ENCODE measurements at regions not wholly inside any gene's neighbourhood (a gene's known extent, or its start where the extent isn't known, plus 50 kb on each side); places are given as distances from the start of the nearest gene placed in this dataset.

GRCh38 chr1:239436286-239436685 is 49.9 kb downstream of the CHRM3 start:
- intact Hi-C loops (cut with DNase I) = no loop called here
- WGBS, 2 donors = 76 to 91% methylated on average over 7 of the region's 7 CpGs
- Histone ChIP-seq H3K4me3 (no peak overlapping the region), H3K27me3 (no peaks in the 10 kb centered on the region), H3K9me3 (no peaks in the 10 kb centered on the region), H3K36me3 (replicated peaks in 1 of 2; ENCODE audit: insufficient read depth in 1 of 2, low read depth in 2 of 2) (no peaks in the 10 kb centered on the region), H3K27ac (no peak overlapping the region), H3K4me1 (no peaks in the 10 kb centered on the region)
- DNase-seq (no peak), ATAC-seq (no peak)
- no peak for TF ChIP-seq POLR2A (IDR thresholded peaks at IDR 0.05)
- TF ChIP-seq CTCF (IDR thresholded peaks at IDR 0.05) = no peak

GRCh38 chr1:239437822-239438221 is 51.5 kb downstream of the CHRM3 start:
- Histone ChIP-seq H3K27ac (no peak overlapping the region), H3K27me3 (no peaks in the 10 kb centered on the region), H3K4me1 (no peaks in the 10 kb centered on the region), H3K9me3 (no peaks in the 10 kb centered on the region), H3K36me3 (replicated peaks in 1 of 2; ENCODE audit: insufficient read depth in 1 of 2, low read depth in 2 of 2) (no peaks in the 10 kb centered on the region), H3K4me3 (no peak overlapping the region)
- DNase-seq = no peak
- intact Hi-C loops (cut with DNase I) = no loop called here
- TF ChIP-seq CTCF (IDR thresholded peaks at IDR 0.05) = no peak
- no peak for TF ChIP-seq POLR2A (IDR thresholded peaks at IDR 0.05)
- no peak for ATAC-seq

GRCh38 chr1:239438891-239439290 is 52.5 kb downstream of the CHRM3 start:
- no peak for TF ChIP-seq CTCF (IDR thresholded peaks at IDR 0.05)
- no peak for TF ChIP-seq POLR2A (IDR thresholded peaks at IDR 0.05)
- H3K27me3 ChIP-seq = no peaks in the 10 kb centered on the region
- H3K9me3 ChIP-seq = no peaks in the 10 kb centered on the region
- no peaks in the 10 kb centered on the region for H3K36me3 ChIP-seq (replicated peaks in 1 of 2; ENCODE audit: insufficient read depth in 1 of 2, low read depth in 2 of 2)
- ATAC-seq (no peak), DNase-seq (no peak)
- WGBS, 2 donors = 91 to 95% methylated on average over 1 of the region's 1 CpG
- H3K4me3 ChIP-seq = no peak overlapping the region
- H3K27ac ChIP-seq = no peak overlapping the region
- intact Hi-C loops (cut with DNase I) = no loop called here
- no peaks in the 10 kb centered on the region for H3K4me1 ChIP-seq

GRCh38 chr1:239443361-239443760 is 57.0 kb downstream of the CHRM3 start:
- no peak overlapping the region for H3K4me3 ChIP-seq
- 57 to 81% methylated on average over 5 of the region's 5 CpGs for WGBS, 2 donors
- intact Hi-C loops (cut with DNase I) = no loop called here
- no peak overlapping the region for H3K27ac ChIP-seq
- TF ChIP-seq CTCF (IDR thresholded peaks at IDR 0.05) = no peak
- H3K36me3 ChIP-seq (replicated peaks in 1 of 2; ENCODE audit: insufficient read depth in 1 of 2, low read depth in 2 of 2) = no peaks in the 10 kb centered on the region
- H3K27me3 ChIP-seq = no peaks in the 10 kb centered on the region
- peaks cover 5% of the 10 kb centered on the region for H3K4me1 ChIP-seq
- DNase-seq (no peak), ATAC-seq (no peak)
- no peaks in the 10 kb centered on the region for H3K9me3 ChIP-seq

GRCh38 chr1:239446611-239447010 is 60.2 kb downstream of the CHRM3 start:
- Histone ChIP-seq H3K4me3 (no peak overlapping the region), H3K27ac (no peak overlapping the region), H3K4me1 (peaks cover 8% of the 10 kb centered on the region), H3K36me3 (replicated peaks in 1 of 2; ENCODE audit: insufficient read depth in 1 of 2, low read depth in 2 of 2) (no peaks in the 10 kb centered on the region), H3K9me3 (no peaks in the 10 kb centered on the region), H3K27me3 (no peaks in the 10 kb centered on the region)
- DNase-seq (no peak), ATAC-seq (no peak)
- TF ChIP-seq POLR2A (IDR thresholded peaks at IDR 0.05) (no peak), CTCF (IDR thresholded peaks at IDR 0.05) (no peak)
- intact Hi-C loops (cut with DNase I) = no loop called here
